ENCODE measurements at regions not wholly inside any gene's neighbourhood (a gene's known extent, or its start where the extent isn't known, plus 50 kb on each side); places are given as distances from the start of the nearest gene placed in this dataset.

DNA sequence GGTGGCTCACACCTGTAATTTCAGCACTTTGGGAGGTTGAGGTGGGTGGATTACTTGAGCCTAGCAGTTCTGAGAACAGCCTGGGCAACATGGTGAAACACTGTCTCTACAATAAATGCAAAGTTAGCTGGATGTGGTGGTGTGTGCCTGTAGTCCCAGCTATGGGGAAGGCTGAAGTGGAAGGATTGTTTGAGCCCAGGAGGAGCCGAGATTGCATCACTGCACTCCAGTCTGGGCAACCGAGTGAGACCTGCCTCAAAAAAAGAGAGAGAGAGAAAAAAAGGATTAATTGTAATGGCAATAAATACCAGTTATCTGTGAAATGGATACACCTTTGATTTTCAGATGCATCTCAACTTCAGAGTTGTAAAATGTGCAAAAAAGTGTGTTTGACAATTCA, 58.8 kb downstream of the SPRY1 start:
- DNase-seq: no peak

DNA sequence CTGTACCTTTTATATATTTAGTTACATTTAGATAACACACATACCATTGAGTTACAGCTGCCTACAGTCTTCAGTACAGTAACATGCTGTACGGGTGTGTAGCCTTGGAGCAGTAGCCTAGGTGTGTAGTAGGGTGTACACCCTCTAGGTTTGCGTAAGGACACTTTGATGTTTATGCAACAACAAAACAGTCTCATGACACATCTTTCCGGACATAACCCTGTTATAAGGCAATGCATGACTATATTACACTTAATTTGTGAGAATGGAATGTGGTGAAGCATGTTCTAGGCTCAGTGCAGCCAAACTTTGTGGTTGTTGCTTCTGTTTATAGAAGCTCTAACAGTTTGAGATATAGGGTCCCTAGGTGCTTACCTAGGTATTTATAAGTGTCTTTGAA, 65.4 kb downstream of the SPRY1 start:
- no peak for DNase-seq

DNA sequence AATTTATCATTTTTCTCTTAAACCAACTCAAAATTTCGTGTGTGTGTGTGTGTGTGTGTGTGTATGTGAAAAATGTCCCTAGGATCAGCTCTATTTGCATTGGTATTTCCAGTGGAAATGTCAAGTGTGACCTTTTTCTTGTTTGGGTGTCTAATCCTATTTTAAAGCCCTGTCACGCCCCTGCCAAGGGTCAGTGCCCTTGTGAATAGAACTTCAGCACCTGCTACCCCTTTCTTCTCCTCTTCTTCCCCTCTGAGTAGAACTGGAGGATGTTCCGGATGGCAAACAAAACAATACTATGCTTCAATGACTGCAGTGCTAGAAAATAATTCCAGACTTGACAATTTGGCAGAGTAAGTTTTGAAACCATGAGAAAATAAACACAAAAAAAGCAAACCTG, 67.3 kb downstream of the SPRY1 start:
- DNase-seq: no peak

DNA sequence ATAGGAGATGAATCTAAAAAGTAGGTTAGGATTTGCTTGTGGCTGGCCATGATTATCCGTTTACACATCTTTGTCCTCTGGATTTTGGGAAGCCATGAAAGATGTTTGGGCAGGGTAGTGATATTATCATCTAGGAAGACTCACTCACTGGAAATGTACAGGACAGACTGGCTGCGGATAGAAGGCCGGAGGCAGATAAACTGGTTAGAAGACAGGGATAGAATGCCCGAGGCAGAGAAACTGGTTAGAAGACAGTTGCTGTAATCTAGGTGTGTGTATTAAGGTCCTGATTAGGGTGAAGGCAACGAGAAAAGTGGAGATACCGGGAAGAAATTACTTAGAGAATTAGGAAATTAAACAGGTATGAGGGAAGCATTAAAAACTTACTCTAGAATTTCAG, 68.8 kb downstream of the SPRY1 start:
- DNase-seq: no peak

DNA sequence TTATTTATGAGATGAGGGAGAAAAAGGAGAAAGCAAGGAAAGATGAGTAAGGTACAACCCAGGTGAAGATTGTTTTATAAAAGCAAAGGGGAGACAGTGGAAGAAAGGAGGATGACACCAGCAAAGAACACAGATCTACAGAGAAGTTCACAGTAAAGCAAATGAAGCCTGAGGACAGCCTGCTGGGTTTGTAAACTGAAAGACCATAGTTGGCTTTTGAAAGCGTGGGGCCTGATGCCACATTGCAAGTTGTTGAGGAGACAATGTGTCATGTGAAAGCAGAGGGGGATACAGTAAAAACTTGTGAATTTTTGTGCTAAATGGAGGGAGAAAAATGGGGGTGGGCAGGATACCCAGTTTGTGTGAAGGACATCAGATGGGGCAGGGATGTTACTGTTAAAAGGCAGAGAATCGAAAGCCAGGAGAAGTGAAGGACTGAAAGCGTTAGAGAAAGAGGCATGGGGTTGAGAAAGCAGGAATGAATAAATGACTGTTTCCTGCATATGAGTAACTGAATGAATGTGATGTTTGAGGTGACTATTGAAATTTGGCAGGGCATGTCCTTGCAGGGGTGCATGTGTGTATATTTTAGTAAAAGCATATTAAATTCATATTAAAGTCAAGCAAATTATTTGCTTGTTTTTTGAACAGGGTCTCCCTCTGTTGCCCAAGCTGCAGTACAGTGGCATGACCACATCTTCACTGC, 69.6 kb downstream of the SPRY1 start:
- no peak for DNase-seq

DNA sequence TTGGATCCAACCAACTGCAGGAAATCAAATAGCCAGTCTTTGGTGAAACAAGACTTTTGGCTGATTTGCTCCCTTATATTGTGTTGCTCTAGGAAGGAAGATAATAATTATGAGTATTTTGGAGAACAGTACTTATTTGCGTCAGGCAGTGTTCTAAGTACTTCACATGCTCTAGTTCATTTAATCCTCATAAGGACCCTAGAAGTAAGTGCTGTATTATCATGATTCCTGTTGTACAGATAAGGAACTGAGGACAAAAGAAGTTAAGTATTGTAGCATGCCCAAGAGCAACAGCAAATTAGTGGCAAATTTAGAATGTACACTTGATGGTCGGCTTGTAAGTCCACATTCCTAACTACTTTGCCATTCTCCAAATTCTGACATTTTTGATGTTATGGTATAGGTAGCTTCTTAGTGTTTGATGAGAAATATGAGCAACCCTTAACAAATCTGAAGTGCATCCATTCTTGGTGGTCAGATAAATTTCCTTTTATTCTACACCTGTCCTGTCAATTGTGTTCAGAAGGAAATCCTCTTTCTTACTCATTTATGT, 72.0 kb downstream of the SPRY1 start:
- no peak for DNase-seq

DNA sequence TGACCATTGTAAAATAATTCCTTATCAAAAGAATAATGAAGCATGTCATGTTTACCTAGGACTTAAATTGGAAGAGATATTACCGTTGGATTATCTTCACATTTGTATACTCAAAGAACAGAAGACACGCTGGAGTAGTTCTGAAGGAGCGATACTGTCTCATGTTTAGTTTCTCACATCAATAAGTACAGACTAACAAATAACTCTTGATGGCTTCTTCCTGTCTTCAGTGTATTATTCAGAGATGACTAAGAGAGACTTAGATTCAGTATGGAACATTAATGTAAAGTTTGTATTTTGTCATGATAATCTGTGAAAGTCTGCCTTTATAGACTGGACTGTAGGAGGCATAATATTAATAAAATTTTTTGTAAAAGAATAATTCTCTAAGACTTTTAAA, 72.7 kb downstream of the SPRY1 start:
- DNase-seq: no peak

DNA sequence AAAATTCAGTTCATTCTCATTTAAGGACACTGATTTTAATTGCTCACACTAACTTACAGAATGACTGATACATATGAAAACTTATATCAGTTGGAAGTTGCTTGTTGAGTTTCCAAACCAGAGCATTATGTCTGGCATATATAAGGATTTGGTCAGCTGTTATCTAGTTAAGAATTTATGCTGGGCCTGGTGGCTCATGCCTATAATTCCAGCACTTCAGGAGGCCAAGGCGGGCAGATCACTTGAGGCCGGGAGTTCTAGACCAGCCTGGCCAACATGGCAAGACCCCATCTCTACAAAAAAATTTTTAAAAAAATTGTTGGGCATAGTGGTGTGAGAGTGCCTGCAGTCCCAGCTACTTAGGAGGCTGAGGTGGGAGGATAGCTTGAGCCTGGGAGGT, 73.1 kb downstream of the SPRY1 start:
- no peak for DNase-seq

DNA sequence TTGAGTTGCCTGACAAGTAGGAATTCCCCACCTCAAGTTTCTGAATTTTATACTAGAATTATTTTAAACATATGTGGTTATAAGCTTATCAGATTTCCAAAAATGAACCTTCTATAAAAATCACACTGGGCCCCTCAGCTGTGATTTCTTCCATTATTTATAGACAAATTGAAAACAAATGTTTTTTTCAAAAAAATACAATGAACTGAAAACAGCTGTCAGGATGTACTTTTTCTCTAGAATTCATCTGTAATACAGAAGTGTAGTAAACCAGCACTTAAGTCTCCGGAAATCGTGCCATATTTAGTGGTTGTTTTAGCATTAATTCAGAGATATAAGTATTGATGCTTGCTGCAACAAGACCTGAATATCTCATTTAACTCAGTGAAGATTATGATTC, 74.0 kb downstream of the SPRY1 start:
- no peak for DNase-seq

DNA sequence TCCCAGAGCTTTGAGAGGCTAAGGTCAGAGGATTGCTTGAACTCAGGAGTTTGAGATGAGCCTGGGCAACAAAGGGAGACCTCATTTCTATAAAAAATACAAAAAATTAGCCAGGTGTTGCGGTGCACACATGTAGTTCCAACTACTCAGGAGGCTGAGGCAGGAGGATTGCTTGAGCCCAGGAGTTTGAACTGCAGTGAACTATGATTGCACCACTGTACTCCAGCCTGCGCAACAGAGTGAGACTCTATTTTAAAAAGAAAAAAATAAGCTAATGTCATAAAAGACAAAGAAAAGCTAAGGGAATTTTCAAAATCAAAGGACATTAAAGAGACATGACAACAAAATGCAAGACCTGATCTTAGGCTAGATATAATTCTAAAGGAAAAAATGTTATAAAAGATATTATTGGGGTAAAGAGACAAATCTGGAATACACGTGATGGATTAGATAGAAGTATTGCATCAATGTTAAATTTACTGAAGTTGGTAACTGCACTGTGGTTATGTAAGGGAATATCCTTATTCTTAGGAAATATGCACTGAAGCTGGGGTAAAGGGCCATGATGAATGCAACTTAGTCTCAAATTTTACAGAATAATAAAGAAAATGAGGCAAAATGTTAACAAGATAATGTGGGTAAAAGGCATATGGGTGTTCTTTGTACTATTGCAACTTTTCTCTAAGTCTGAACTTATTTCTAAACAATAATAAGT, 75.2 kb downstream of the SPRY1 start:
- DNase-seq: no peak

DNA sequence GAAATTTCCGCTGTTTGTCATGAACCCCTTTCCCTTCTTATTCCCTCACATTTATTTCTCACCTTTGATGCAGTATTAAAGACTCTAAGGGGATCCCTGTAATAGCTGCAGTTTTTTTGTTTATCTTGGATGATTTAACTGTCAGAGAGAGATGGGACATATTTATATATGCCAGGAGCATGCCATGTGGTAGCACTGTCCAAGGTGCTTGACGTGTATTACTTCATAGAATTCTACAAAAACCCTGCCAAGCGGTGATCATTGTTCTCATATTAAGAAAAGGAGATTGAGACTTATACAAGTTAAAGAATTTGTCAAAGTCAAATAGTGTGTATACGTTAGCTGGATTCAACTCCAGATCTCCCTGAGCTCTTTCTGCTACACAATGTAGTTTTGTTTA, 78.2 kb downstream of the SPRY1 start:
- DNase-seq: no peak

DNA sequence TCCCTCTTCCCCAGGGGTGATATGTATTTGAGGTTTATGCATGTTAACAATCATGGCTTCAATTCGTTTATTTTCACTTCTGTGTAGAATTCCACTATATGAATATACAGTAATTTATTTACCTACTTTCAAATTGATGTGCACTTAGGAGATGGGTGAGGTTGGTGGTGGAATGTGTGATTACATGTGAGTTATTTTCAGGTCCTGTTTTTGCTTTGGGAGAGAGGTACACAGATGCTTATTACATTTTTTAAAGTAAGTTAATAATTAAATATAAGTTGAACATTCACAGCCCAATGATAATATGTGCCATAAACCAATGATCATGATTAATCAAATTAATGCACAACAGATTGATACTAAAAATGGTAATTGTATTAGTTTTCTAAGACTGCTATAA, 79.5 kb downstream of the SPRY1 start:
- no peak for DNase-seq

DNA sequence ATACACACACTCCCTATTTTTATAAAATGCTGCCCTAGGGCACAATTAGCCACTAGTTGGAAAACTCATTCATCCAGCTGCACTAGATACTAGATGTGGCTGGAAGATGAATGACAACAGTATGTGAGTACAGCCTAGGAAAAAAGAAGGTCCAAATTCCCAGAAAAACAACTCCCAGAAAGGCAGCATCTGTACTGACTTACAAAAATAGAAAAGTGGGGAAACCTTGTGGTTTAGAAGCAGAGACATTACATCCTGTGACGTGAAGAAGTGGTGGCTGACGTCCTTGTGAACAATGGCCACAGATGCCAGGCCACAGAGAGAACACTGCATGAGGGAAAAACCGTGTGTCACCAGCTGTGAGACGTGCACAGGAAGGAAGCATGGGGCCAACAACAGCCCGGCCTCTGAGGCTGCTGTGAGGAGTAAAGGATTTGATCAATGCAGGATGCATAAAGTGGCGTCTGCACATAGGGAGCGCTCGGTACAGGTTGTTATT, 81.2 kb downstream of the SPRY1 start:
- DNase-seq: no peak

DNA sequence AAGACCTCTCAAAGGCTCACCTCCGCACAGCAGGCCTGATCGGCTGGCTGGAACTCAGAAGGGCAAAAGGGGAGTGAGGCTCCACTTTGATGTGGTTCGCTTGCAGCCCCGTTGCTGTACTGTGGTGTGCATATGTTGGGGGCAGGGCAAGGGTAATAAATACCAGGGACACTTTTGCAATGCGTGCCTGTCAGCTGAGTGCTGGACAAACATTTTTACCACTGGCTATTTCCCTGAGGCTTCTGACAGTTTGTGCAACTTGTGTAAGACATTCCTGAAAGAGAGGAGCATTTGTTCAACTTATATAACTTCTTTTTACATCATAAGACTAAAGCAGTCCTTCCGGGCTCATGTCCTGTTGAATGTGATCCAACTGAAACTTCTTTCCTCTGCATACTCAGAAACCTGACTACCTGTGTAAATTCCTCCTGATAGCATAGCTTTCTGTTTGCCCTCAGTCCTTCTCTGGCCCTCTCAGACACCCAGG, 82.3 kb downstream of the SPRY1 start:
- no peak for DNase-seq

DNA sequence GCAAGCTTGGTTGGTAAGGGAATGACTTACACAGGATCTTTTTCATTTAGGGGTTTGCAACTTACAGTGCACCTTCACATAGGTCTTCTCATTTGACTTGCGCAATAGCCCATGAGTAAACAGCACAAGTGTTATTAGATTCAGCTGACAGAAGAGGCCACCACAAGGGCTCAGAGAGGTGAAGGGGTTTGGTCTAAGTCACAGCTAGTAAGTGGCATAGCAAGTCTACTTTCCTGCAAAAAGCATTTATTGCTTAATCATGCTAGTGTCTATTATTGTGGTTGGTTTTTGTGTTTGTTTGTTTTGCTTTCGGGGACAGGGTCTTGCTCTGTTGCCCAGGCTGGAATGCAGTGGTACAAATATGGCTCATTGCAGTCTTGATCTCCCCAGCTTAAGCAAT, 83.3 kb downstream of the SPRY1 start:
- no peak for DNase-seq

DNA sequence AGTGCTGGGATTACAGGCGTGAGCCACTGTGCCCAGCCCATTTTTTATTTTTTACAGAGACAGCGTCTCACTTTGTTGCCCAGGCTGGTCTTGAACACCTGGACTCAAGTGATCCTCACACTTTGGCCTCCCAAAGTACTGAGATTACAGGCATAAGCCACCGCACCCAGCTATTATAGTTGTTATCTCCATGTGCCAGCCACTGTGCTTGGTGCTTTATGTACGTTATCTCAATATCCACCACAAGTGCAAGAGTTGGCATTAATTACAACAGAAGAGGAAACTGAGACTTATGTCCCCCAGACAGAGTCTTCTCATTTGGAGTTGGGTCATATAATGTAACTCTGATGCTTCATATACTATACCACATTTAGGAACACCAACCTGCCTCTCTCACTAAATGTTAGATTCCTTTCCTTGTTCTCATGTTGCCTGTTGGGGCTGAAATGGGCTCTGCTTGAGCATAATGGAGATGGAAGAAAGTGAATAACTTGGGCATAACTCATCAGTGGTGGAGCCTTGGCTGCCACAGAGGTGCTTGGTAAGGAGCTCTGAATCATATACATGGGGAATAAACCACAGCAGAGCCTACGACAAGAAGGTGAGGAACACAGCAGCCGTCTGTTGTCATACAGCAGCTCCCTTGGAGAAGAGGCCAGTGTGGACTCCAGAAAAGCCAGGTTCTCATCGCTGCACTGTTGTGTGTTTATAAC, 84.3 kb downstream of the SPRY1 start:
- DNase-seq: peak; percentile 9

DNA sequence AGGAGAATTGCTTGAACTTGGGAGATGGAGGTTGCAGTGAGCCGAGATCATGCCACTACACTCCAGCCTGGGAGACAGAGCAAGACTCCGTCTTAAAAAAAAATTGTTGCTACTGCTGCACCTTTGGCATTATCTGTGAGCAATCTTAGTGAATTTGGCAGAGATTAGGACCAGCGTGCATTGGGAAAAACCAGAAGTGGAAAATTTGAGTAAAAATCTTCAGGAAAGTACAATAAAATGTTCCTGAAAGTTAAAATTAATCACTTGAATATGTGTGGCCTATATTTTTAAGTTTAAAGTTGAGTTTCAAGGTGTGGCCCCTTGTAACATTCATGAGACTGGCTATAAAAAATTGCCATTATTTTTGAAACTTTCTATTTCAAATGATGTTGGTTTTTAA, 85.1 kb downstream of the SPRY1 start:
- DNase-seq: no peak

DNA sequence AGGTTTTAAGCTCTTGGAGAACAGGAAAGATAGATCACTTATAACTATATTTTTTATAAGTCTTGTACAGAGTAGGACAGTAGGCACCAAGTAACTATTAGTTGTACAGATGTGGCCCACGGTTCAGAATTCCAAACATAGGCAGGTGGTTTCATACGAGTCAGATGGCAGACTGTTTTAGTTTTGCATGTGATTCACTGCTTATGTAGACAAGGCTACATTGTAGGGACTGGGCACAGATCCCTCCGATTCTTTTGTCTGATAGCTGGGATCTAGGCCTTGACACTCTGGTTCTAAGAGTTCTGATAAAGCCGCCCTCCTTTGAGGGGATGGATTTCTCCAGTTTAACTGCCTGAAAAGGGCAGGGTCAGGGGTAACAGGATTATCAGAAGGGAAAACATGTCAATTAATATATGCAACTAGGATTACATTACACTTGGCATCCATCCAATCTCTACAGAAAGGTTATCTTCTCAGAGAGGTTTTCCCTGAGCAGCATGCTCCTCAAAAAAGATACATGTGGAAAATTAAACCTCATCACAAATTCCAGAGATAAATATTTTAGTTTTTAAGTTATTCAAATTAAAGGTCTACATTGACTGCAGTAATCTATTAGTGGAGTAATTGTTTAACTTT, 87.8 kb downstream of the SPRY1 start:
- no peak for DNase-seq

DNA sequence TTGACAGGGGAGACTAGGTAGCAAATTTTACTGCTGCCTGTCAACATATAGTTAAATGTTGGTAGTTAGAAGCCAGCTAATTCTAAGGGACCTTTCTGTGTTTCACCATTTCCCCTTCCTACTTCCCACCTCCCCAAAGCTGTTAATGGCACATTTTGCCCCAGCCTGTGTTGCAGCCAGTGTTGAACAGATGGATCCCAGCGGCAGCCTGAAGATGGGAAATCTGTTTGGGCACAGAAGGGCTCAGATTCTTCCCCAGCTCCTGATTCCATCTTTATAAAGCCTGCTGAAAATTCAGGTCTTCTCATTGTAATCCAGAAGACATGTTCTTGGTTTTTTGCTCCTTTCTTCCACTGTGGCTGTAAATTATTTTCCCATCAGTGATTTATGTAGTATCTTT, 89.0 kb downstream of the SPRY1 start:
- no peak for DNase-seq

DNA sequence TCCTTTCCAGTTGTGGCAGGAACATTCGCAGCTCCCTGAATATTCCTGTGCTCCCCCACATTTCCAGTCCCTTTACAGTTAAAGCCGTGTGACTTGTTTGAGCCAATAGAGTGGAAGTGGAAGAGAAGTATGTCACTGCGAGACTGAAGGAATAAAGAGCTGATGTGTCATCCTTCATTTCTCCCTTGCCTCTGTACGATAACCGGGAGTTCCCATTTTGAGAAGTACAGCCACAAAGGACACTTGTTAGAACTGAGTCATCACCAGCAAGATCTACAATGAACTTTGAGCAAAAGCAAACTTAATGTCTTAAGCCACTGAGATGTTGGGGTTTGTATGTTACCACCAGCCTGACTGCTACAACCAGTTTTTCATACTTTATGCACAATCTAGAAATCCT, 92.3 kb downstream of the SPRY1 start:
- DNase-seq: no peak

DNA sequence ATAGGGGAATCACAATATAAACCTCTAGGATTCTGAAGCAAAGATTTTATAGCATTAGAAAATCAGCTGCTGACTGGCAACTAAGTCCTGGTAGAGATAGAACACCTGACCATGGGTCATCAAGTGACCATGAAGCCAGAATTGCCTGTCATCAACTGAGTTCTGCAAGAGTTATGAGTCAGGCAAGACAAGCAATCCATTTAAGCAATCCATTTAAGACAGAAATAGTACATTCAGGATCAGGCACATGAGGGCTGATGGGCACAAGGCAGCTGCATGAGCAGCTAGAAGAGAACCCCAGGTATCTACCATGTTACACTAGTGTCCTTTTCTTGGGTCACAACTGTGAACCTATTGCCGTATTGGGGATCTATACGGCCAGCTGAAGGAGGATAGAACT, 98.9 kb downstream of the SPRY1 start:
- no peak for DNase-seq

DNA sequence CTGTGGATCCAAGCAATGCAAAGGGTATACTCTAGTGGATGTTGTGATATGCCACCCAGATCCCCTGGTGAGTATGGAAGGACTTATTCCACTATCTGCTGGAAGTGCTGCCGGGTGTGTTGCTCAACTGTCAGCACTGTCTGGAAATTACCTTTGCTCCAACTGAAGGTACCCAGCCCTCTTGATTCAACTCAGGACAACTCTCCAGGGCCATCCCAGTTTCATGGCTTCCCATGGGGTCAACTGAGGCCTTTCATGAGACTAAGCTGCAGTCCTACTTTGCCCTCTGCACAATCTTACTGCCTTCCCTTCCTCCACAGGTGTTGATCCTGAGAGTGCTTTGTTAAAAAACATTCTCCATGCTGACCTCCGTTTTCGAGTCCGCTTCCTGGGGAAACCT, 99.8 kb downstream of the SPRY1 start:
- no peak for DNase-seq

DNA sequence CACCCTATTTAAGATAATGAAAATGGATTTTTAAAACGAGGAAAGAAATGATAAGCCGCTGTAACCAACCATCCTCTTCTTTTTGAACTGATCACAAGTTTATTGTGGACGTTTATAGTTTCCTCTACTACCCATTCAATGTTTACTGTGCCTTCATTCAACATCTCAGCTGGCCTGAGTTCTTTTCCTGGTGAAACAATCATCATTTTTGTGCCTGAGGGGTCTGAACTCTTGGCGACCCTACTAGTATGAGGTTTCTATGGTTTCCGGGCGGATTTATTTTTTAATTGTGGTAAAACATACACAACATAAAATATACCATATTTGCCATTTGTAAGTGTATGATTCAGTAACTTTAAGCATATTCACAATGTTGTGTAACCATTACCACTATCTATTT, 100.7 kb downstream of the SPRY1 start:
- DNase-seq: no peak
